T-helper 22 cell (primary cell): ENCODE measurements at regions not wholly inside any gene's neighbourhood (a gene's known extent, or its start where the extent isn't known, plus 50 kb on each side); places are given as distances from the start of the nearest gene placed in this dataset.
"Not testable (repeated sequence)": the region's sequence is repeated elsewhere in the genome, so short reads cannot be mapped to it uniquely, and the experiment has no call there.

Experiments used
- DNase-seq: peaks from one replicate; pipeline ENCODE4 v3.0.0-alpha.2; 2020; ENCODE audit warnings: low read depth

DNA sequence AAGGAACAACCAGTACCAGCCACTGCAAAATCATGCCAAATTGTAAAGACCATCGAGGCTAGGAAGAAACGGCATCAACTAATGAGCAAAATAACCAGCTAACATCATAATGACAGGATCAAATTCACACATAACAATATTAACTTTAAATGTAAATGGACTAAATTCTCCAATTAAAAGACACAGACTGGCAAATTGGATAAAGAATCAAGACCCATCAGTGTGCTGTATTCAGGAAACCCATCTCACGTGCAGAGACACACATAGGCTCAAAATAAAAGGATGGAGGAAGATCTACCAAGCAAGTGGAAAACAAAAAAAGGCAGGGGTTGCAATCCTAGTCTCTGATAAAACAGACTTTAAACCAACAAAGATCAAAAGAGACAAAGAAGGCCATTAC lies 97.6 kb downstream of the GPX5 start:
- not testable (repeated sequence) for DNase-seq

DNA sequence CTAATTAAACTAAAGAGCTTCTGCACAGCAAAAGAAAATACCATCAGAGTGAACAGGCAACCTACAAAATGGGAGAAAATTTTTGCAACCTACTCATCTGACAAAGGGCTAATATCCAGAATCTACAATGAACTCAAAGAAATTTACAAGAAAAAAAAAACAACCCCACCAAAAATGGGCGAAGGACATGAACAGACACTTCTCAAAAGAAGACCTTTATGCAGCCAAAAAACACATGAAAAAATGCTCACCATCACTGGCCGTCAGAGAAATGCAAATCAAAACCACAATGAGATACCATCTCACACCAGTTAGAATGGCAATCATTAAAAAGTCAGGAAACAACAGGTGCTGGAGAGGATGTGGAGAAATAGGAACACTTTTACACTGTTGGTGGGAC lies 100.7 kb downstream of the GPX5 start:
- DNase-seq, result not testable (repeated sequence)

DNA sequence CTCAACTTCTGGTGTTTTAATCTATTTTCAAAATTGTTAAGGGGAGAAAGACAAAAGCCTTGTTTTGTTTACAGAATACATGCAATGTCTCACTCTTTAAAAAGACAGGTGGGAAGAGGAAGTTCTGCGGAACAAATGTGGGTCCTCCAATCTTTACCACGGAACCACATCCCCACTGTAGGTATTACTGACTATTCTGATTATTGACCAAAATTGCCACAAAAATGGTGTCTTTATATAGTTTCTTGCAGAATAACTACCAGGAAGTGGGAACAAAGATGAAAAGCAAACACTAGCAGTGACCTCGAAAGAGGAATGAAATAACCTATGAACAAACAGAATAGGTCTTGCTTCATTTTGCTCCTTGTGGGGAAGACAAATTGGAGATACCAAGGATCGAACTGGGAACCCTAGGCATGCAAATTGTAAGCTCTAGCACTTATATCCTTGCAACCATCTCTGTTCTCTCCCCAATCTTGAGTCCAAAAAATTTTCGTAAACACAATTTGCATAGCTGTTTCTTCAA lies 106.7 kb downstream of the GPX5 start:
- DNase-seq, result no peak

DNA sequence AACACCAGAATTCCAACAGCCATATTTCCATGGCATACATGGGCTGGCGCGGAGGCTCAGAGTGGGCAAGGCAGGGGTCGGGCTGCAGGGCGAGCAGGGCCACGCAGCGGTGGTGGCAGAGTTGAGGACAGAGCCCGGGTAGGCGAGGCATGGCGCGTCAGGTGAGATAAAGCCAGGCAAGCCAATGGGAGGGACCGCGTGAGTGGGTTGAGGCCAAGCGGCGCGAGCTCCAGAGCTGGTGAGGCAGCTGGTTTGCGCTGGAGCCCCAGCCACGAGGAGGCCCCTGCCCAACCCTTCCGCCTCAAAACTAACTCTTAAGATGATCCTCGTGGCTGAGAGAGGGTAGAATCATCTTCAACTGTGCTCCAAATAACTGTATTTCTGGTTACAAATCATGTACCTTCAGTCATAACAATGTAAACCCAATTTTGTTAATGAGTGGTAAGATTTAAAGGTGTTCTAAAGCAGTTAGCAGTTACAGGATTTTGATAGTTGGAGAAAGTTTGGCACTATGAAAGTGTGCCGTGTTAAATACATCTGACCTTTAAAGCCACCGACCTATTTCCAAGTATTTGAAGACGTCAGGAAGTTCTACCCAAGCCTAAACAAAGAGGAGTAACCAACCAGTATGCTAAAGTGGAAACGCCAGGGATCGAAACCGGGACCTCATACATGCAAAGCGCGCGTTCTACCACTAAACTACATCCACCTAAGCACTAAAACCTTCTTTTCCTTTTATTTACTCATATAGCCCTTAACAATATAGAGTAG lies 107.9 kb downstream of the GPX5 start:
- no peak for DNase-seq

DNA sequence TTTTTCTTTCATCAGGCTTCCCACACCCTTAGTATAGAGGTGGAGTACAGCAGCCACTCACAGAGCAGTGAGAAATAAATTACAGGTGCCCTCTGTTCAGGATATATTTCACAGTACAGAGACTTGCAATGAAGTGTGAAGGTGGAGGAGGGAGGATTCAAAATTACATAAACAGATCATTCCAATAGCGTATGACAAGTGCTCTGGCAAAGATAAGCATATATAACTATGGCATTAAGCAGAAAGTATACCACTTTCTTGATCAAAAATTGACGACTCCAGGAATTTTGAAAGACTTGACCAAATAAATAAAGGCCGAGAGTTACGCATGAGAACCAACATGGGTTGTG lies 108.7 kb downstream of the GPX5 start:
- no peak for DNase-seq

DNA sequence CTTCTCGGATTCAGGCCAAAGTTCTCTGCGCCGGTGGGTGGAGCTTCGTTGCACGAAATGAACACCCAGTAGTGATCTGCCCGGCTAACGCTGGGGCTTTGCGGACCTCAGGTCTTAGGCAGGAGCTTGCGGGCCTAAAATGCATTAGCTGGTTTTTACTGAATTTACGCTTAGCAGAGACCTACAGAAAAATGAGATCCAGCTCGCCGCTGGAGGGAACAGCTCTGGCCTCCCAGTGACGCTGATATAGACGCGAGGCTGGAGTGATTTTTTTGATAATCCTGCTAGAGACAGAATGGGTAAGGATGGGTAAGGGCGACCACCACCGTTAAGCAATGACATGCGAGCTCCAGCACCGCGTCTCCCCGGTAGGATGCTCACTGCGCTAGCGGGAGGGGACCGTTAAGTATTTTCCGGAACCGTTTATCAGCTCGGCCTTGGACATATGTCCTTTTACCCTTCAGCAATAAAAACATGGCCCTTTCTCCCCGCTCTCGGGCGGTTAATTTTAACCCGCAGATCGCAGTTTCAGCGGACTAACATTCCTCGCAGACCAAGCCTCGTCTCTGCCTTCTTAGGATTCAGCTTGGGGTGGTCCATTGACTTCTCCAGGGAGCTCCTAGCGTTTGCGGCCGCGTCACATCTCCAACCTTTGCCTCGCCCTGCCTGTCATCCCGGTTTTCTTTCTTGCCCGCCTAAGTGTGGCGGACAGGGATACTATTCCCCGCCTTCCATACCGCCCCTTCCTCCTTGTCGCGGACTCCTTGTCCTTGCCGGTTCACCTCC lies 109.3 kb downstream of the GPX5 start:
- DNase-seq, result no peak

DNA sequence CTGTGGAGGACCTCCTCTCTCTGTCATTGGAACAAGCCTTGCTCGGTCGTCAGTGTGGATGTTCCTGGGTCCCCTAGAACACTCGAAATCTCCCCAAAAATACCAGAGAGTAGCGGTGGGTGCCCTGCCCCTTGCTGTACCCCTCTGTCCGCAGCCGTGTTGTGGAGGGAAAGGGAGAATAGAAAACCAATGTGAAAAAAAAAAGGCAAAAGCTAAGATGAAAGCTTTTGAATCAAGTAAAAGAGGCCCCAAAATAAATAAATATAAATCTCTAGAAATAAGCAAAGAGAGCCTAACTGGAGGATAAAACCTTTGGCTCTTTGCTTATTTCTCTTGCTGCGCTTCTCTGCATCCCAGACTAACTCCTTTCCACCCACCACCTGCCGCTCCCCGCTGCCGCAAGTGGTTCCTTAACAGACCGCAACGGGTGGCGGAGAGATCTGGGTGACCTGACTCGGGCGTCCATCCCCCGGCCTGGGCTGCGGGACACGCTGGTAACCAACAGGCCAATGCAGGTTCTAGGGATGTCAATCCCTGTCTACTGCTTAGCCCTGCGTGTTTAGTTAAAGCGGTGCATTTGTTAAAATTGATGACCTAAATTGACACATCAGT lies 110.0 kb downstream of the GPX5 start:
- no peak for DNase-seq

DNA sequence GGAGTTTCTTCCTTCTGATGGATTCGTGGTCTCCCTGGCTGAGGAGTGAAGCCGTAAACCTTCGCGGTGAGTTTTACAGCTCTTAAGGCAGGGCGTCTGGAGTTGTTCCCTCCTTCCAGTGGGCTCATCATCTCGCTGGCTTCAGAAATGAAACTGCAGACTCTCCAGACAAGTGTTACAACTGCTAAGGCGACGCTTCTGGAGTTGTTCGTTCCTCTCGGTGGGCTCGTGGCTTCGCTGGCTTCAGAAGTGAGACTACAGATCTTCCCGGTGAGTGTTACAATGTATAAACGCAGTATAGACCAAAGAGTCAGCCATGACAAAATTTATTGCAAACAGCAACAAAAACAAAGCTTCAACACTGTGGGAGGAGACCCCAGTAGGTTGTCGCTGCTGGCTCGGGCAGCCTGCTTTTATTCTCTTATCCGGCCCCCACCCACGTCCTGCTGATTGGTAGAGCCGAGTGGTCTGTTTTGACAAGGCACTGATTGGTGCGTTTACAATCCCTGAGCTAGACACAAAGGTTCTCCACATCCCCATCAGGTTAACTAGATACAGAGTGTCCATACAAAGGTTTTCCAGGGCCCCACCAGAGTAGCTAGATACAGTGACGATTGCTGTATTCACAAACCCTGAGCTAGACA lies 113.2 kb downstream of the GPX5 start:
- no peak for DNase-seq

DNA sequence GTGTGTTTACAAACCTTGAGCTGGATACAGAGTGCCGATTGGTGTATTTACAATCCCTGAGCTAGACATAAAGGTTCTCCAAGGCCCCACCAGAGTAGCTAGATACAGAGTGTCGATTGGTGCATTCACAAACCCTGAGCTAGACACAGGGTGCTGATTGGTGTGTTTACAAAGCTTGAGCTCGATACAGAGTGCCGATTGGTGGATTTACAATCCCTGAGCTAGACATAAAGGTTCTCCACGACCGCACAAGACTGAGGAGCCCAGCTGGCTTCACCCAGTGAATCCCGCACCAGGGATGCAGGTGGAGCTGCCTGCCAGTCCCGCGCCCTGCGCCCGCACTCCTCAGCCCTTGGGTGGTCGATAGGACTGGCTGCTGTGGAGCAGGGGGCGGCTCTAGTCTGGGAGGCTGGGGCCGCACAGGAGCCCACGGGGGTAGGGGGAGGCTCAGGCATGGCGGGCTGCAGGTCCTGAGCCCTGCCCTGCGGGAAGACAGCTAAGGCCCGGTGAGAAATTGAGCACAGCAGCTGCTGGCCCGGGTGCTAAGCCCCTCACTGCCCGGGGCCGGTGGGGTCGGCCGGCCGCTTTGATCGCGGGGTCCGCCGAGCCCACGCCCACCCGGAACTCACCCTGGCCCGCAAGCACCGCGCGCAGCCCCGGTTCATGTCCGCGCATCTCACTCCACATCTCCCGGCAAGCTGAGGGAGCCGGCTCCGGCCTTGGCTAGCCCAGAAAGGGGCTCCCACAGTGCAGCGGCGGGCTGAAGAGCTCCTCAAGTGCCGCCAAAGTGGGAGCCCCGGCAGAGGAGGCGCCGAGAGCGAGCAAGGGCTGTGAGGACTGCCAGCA lies 114.0 kb downstream of the GPX5 start:
- DNase-seq, result not testable (repeated sequence)

DNA sequence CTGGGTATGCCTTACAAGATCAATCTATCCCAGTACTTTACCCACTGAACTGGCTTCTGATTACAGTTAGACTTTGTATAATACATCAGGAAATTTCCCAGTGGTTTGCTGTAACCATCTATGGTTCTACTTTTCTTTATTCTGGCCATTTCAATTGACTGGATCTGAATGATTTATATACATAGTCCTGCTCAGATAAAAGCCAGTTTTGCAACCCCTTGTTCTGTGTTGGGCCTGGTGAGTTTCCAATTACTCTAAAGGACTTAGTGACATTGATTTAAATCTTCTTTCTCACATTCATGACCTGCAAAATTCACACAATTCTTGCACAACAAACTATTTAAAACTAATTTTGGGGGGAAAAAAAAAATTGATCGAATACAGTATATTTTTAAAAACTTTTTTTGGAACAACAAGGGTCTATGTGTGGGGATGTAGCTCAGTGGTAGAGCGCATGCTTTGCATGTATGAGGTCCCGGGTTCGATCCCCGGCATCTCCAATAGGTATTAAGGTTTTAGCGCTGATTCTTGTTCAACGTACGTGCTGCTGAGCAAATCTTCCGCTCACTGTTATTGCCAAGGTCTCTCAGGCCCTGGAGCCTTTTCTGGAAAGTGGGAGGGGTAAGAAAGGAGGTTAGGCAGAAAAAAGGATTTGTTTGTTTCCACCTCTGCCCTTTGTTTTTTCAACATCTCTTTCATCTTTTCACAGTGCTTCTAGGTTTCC lies 117.5 kb downstream of the GPX5 start:
- no peak for DNase-seq

DNA sequence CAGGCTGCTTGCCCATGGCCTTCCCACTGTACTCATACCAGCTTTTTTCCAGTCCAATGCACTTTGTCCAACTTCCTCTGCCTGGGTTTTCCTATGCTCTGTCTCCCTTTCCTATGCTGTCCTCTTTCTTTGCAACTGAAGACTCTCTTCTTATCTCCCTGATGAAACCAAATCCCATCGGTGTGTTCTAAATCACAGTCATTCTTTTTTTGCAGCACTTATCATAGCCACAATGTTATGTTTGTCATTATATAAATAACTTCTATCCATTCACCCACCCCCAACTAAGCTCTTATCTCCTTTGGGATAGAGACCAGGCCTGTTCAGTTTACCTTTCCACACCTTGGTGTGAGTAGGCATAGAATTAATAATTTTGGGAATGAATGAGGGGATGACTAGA lies 121.0 kb downstream of the GPX5 start:
- DNase-seq, result no peak

DNA sequence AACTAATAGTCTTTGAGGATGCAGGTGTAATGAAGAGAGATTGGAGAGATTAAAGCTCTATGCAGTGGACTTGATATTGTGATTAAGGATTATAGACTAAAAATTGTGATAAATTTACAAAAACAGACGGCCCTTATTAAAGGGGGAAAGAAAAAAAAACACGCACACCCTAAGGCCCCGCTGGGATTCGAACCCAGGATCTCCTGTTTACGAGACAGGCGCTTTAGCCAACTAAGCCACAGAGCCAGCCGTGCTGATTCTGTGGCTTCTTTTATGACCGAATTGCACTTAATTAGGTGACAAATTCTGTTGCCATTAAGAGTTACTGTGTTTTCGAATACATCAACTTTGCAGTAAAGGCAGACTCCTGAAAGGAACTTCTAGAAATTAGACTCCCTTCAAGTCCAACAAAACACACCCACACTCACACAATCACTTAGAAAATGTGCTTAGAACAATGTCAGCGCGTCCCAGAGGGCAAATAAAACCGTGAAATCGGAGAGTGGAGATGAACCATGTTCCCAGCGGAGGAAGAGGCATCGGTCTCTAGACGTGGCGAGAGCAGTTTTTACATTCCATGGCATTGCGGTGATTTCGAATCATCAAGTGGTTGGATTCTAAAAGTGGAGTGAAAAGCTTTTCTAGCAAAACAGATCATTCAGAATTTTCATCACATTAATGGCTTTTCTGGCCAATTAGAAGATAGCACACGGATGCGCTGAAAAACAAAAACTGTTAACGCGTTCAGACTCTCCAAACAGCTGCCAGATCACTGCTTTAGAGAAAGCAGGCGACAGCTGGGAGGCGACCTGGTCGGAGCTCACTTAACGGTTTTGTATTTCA lies 122.6 kb downstream of the GPX5 start:
- no peak for DNase-seq

DNA sequence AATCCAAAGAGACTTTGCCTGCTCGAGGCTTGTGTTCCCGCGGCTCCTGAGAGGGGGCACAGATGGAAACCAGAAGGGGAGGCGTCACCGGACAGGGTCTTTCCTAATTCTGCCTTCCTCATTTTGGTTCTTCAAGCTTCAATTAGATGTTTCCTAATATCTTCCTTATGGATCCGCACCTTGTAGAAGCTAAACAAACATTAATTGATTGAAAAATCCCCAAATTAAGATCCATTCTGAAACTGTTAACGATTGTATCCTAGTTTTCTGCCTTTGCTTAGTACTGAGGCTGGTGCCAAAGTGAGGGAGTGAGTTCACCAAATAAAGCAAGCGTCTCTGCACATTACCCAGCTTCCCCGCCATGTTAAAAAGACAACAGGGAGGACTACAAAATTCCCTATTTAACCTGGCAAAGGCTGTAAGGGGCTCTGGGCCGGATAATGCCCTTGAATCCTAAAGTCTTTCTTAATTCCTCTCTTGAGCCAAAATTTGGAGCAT lies 123.2 kb downstream of the GPX5 start:
- no peak for DNase-seq

DNA sequence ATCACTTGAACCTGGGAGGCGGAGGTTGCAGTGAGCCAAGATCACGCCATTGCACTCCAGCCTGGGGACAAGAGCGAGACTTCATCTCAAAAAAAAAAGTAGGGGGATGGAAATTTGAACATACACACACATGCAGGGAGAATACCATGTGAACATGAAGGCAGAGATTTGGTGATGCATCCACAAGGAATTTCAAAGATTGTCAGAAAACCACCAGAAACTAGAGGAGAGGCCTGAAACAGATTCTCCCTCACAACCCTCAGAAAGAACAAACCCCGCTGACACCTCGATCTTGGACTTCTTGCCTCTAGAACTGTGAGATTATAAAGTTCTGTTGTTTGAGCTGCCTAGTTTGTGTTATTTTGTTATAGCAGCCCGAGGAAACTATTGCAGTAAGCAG lies 125.5 kb downstream of the GPX5 start:
- DNase-seq, result no peak

DNA sequence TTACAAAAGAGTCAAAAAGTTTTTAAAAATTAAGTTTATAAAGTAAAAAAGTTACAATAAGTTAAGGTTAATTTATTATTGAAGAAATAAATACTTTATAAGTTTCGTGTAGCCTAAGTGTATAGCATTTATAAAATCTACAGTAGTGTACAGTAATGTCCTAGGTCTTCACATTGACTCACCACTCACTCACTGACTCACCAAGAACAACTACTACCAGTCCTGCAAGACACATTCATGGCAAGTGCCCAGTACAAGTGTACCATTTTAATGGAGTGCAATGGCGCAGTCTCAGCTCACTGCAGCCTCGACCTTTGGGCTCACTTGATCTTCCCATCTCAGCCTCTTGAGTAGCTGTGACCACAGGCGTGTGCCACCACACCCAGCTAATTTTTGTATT lies 128.2 kb downstream of the GPX5 start:
- DNase-seq, result no peak

DNA sequence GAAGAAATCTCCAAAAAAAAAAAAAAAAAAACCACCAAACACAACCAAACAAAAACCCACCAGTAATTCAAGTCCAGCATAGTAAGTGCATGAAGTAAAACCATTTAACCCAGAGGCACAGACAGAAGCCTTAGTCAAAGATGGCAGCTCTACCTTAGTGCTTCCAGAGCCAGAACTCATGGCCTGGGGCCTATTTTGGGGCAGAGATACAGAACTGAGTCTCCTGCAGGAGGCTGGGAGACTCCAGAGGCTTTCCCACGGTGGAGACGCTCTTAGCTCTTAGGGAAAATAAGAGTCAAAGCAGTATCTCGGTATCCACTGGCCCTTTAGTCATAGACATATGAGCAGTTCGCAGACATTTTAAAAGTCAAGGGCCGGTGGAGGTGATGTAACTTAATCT lies 129.5 kb downstream of the GPX5 start:
- no peak for DNase-seq

DNA sequence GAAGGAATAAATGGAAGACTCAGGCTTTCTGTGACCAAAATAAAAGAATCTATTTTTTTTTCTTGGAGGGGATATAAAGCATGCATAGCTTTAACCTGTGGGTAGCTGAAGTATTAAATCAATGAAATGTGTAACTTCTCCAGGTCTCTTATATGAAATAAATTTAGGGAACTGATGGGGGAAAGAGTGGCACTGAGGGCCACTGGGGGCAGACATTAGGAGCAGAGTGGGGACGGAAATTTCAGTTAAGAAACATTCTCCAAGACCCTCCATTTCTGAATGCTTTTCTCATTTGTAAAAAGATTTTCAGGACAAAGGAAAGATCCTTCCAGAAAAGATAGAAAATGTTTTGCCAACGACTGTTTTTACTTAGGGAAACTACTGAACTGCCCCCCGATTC lies 131.0 kb downstream of the GPX5 start:
- no peak for DNase-seq

DNA sequence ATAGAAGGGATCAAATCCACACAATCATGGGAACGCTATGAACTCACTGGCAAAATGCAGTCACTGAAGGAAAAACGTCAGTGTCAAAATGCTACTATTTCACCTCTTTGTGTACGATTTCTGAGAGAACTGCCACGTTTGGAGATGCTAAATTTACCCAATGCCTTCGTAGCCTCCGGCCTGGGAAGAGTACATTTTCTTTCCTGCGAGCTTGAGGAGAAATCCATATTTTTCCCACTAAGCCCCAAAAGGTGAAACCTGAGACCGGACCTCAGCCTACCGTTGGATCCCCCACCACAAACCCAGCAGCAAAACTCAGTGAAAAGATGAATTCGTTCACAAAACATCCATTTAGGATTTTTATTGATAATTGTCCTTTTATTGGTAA lies 131.7 kb downstream of the GPX5 start:
- no peak for DNase-seq

DNA sequence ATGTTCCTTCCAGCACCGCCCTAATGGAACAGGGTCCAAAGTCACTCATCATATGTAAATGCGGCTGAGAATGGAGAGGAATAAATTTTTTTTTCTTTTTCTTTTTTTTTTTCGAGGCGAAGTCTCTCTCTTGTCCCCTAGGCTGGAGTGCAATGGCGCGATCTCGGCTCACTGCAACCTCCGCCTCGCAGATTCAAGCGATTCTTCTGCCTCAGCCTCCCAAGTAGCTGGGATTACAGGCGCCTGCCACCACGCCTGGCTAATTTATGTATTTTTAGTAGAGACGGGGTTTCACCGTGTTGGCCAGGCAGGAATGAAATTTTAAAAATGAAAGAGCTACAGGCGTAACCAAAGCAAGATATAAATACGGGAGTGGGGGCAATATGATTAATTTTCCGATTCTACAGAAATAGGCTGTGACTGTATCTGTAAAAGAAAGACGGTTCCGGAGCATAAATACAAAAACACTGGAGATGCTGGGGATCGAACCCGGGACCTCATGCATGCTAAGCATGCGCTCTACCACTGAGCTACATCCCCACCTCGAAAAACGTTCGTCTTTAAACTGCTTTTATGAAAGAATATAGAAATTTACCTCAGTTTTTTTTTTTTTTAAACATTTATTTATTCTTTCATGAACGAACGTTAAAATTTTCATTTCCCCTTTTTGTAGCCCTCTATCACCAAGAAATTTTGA lies 132.2 kb downstream of the GPX5 start:
- DNase-seq, result no peak
